ENCODE measurements at regions not wholly inside any gene's neighbourhood (a gene's known extent, or its start where the extent isn't known, plus 50 kb on each side); places are given as distances from the start of the nearest gene placed in this dataset.

DNA sequence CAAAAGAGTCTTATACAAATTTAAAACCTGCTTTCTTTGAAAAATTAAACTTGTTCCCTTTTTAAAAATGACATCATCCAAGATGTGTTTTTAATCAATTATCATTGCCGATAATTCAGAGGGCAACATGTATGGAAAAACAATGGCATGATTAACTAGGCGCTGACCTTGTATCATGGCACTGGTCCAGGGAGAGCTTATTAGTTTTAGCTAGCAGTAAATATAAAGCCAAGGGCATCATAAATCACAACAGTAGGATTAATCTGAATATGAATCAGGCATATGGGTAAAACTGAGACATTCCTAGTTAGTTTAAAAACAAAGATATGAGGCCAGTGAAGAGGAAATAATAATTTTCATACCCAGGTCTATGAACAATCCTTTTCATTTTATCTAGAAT lies 374.0 kb downstream of the HDGFL1 start:
- Histone ChIP-seq H3K4me1 (ENCODE audit: control insufficient read depth, low read length) (no peaks in the 10 kb centered on the region), H3K9me3 (ENCODE audit: control insufficient read depth, insufficient read depth, low read length) (no peaks in the 10 kb centered on the region), H3K4me3 (ENCODE audit: low read length) (no peak overlapping the region), H3K4me2 (ENCODE audit: low read length) (no peak overlapping the region), H4K20me1 (ENCODE audit: control insufficient read depth, insufficient read depth, low read depth, low read length) (no peaks in the 10 kb centered on the region), H3F3A (ENCODE audit: control insufficient read depth, insufficient read depth) (no peaks in the 10 kb centered on the region), H3K27me3 (ENCODE audit: control insufficient read depth, low read length) (no peaks in the 10 kb centered on the region), H3K27ac (ENCODE audit: low read depth, low read length) (no peak overlapping the region), H3K9me2 (replicated peaks; ENCODE audit: control insufficient read depth, low read length) (no peaks in the 10 kb centered on the region; the same call in 1 of the 2 replicates), H3K79me2 (ENCODE audit: control insufficient read depth, low read length) (no peaks in the 10 kb centered on the region), H3K36me3 (ENCODE audit: control insufficient read depth, low read length) (no peaks in the 10 kb centered on the region)
- TF ChIP-seq, protein P1, sequence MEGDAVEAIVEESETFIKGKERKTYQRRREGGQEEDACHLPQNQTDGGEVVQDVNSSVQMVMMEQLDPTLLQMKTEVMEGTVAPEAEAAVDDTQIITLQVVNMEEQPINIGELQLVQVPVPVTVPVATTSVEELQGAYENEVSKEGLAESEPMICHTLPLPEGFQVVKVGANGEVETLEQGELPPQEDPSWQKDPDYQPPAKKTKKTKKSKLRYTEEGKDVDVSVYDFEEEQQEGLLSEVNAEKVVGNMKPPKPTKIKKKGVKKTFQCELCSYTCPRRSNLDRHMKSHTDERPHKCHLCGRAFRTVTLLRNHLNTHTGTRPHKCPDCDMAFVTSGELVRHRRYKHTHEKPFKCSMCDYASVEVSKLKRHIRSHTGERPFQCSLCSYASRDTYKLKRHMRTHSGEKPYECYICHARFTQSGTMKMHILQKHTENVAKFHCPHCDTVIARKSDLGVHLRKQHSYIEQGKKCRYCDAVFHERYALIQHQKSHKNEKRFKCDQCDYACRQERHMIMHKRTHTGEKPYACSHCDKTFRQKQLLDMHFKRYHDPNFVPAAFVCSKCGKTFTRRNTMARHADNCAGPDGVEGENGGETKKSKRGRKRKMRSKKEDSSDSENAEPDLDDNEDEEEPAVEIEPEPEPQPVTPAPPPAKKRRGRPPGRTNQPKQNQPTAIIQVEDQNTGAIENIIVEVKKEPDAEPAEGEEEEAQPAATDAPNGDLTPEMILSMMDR (IDR thresholded peaks at IDR 0.05; ENCODE audit: low read depth, low read length, poor library complexity, severe bottlenecking) = no peak
- TF ChIP-seq EZH2phosphoT487 (IDR thresholded peaks at IDR 0.05; ENCODE audit: borderline replicate concordance, low read length) = no peak

DNA sequence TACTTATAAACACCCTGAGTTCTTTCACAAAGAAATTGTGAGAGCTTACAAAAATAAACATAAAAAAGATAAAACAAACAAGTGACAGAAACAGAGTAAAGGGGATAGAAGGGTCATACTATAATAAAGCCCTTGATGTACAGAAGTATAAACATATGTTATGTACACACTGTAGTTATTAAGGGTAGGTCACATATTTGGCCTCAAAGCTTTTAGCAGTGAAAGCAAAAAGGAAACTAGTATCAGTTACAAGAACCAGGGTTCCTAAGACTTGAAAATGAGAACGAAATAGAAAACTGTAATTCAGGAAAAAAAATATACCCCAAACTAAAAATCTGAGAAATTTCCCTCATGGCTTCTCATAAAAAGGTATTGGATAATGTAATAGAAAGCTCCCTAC lies 380.6 kb downstream of the HDGFL1 start:
- no peaks in the 10 kb centered on the region for H3K27me3 ChIP-seq (ENCODE audit: control insufficient read depth, low read length)
- no peaks in the 10 kb centered on the region for H4K20me1 ChIP-seq (ENCODE audit: control insufficient read depth, insufficient read depth, low read depth, low read length)
- H3K36me3 ChIP-seq (ENCODE audit: control insufficient read depth, low read length) = no peaks in the 10 kb centered on the region
- H3K79me2 ChIP-seq (ENCODE audit: control insufficient read depth, low read length) = no peaks in the 10 kb centered on the region
- no peak overlapping the region for H3K27ac ChIP-seq (ENCODE audit: low read depth, low read length)
- no peak overlapping the region for H3K4me2 ChIP-seq (ENCODE audit: low read length)
- no peaks in the 10 kb centered on the region for H3K4me1 ChIP-seq (ENCODE audit: control insufficient read depth, low read length)
- H3F3A ChIP-seq (ENCODE audit: control insufficient read depth, insufficient read depth) = no peaks in the 10 kb centered on the region
- no peaks in the 10 kb centered on the region for H3K9me2 ChIP-seq (replicated peaks; ENCODE audit: control insufficient read depth, low read length)
- no peak overlapping the region for H3K4me3 ChIP-seq (ENCODE audit: low read length)
- H3K9me3 ChIP-seq (ENCODE audit: control insufficient read depth, insufficient read depth, low read length) = no peaks in the 10 kb centered on the region
- TF ChIP-seq, protein P1 (IDR thresholded peaks at IDR 0.05; ENCODE audit: low read depth, low read length, poor library complexity, severe bottlenecking) = no peak
- no peak for TF ChIP-seq EZH2phosphoT487 (IDR thresholded peaks at IDR 0.05; ENCODE audit: borderline replicate concordance, low read length)

DNA sequence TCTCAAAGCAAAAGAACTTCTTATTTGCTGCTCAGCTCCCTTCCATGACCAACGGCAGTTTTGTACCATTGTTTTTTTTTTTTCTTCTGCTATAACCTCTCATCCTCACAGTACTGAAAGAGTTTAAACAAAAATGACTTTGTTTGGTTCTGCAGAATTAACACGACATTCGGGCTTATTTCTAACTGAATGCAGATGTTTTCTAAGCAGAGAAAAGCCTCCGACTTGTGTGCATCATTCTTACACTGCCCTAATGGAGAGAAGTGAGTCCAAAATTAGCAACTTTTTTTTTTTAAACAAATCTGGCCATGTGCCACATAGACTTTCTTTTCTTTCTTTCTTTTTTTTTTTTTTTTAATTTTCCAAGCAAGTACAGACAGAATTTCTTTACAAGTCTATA lies 382.7 kb downstream of the HDGFL1 start:
- Histone ChIP-seq H3K27me3 (ENCODE audit: control insufficient read depth, low read length) (no peaks in the 10 kb centered on the region), H3K4me2 (ENCODE audit: low read length) (no peak overlapping the region), H3K9me3 (ENCODE audit: control insufficient read depth, insufficient read depth, low read length) (no peaks in the 10 kb centered on the region), H3K4me3 (ENCODE audit: low read length) (no peak overlapping the region), H3K79me2 (ENCODE audit: control insufficient read depth, low read length) (no peaks in the 10 kb centered on the region), H3K9me2 (replicated peaks; ENCODE audit: control insufficient read depth, low read length) (no peaks in the 10 kb centered on the region), H3K4me1 (ENCODE audit: control insufficient read depth, low read length) (no peaks in the 10 kb centered on the region), H3K36me3 (ENCODE audit: control insufficient read depth, low read length) (no peaks in the 10 kb centered on the region), H3F3A (ENCODE audit: control insufficient read depth, insufficient read depth) (no peaks in the 10 kb centered on the region), H4K20me1 (ENCODE audit: control insufficient read depth, insufficient read depth, low read depth, low read length) (no peaks in the 10 kb centered on the region), H3K27ac (ENCODE audit: low read depth, low read length) (no peak overlapping the region)
- TF ChIP-seq, protein P1 (IDR thresholded peaks at IDR 0.05; ENCODE audit: low read depth, low read length, poor library complexity, severe bottlenecking) = no peak
- no peak for TF ChIP-seq EZH2phosphoT487 (IDR thresholded peaks at IDR 0.05; ENCODE audit: borderline replicate concordance, low read length)

Measured in DOHH2 (cell line).